ENCODE measurements at regions not wholly inside any gene's neighbourhood (a gene's known extent, or its start where the extent isn't known, plus 50 kb on each side); places are given as distances from the start of the nearest gene placed in this dataset.
"Not testable (repeated sequence)": the region's sequence is repeated elsewhere in the genome, so short reads cannot be mapped to it uniquely, and the experiment has no call there.

GRCh38 chr21:35982717-35983116 lies 77.6 kb downstream of the SETD4 start:
- no peak for DNase-seq (ENCODE audit: low spot score)

GRCh38 chr21:35981514-35982070 lies 78.7 kb downstream of the SETD4 start:
- no peak for DNase-seq (ENCODE audit: low spot score)

- DNase-seq (ENCODE audit: low spot score): no peak
Measured at GRCh38 chr21:35980821-35981220, 79.5 kb downstream of the SETD4 start.

GRCh38 chr21:35977860-35978259 lies 82.5 kb downstream of the SETD4 start:
- not testable (repeated sequence) for DNase-seq (ENCODE audit: low spot score)

- no peak for DNase-seq (ENCODE audit: low spot score)
Measured at GRCh38 chr21:35976929-35977328, 83.4 kb downstream of the SETD4 start.

- DNase-seq (ENCODE audit: low spot score): no peak
Measured at GRCh38 chr21:35976481-35976880, 83.8 kb downstream of the SETD4 start.

- no peak for DNase-seq (ENCODE audit: low spot score)
Measured at GRCh38 chr21:35974775-35975174, 85.6 kb downstream of the SETD4 start.

GRCh38 chr21:35971824-35972223 lies 88.5 kb downstream of the SETD4 start:
- no peak for DNase-seq (ENCODE audit: low spot score)

GRCh38 chr21:35969281-35969680 lies 91.0 kb downstream of the SETD4 start:
- no peak for DNase-seq (ENCODE audit: low spot score)

- DNase-seq (ENCODE audit: low spot score): no peak
Measured at GRCh38 chr21:35968564-35968963, 91.8 kb downstream of the SETD4 start.

- DNase-seq (ENCODE audit: low spot score): no peak
Measured at GRCh38 chr21:35965699-35966098, 94.6 kb downstream of the SETD4 start.

- DNase-seq (ENCODE audit: low spot score): no peak
Measured at GRCh38 chr21:35963920-35964451, 96.3 kb downstream of the SETD4 start.

GRCh38 chr21:35962917-35963316 lies 97.4 kb downstream of the SETD4 start:
- DNase-seq (ENCODE audit: low spot score): no peak

GRCh38 chr21:35954066-35954465 lies 106.3 kb downstream of the SETD4 start:
- no peak for DNase-seq (ENCODE audit: low spot score)

- no peak for DNase-seq (ENCODE audit: low spot score)
Measured at GRCh38 chr21:35953597-35953996, 106.7 kb downstream of the SETD4 start.

- DNase-seq (ENCODE audit: low spot score): no peak
Measured at GRCh38 chr21:35952651-35953340, 107.5 kb downstream of the SETD4 start.

GRCh38 chr21:35948982-35949381 lies 111.3 kb downstream of the SETD4 start:
- DNase-seq (ENCODE audit: low spot score): no peak

GRCh38 chr21:35945089-35945671 lies 115.1 kb downstream of the SETD4 start:
- no peak for DNase-seq (ENCODE audit: low spot score)

GRCh38 chr21:35943752-35944151 lies 116.6 kb downstream of the SETD4 start:
- no peak for DNase-seq (ENCODE audit: low spot score)

- DNase-seq (ENCODE audit: low spot score): no peak
Measured at GRCh38 chr21:35942211-35943144, 117.8 kb downstream of the SETD4 start.

- DNase-seq (ENCODE audit: low spot score): peak; percentile 62
Measured at GRCh38 chr21:35940074-35940927, 120.0 kb downstream of the SETD4 start.

All from AG08396 (cell line).